HG03039 (cell line): ENCODE measurements at regions not wholly inside any gene's neighbourhood (a gene's known extent, or its start where the extent isn't known, plus 50 kb on each side); places are given as distances from the start of the nearest gene placed in this dataset.

Source experiments
- ATAC-seq: cut with Tn5 transposase; IDR thresholded peaks from one replicate; pipeline ENCODE4 v1.9.1; 2021; ENCODE audit warnings: mild to moderate bottlenecking, moderate library complexity; ENCODE audit not compliant: unreplicated experiment

GRCh38 chr3:25130724-25131520 lies 297.1 kb upstream of the RARB start:
- ATAC-seq, result no peak

- ATAC-seq, result no peak
These were observed 294.5 kb upstream of the RARB start for GRCh38 chr3:25133588-25133987.

- no peak for ATAC-seq
These were observed 290.5 kb upstream of the RARB start for GRCh38 chr3:25137606-25138005.

GRCh38 chr3:25139267-25139666 lies 288.8 kb upstream of the RARB start:
- ATAC-seq, result no peak

- no peak for ATAC-seq
These were observed 285.3 kb upstream of the RARB start for GRCh38 chr3:25142609-25143355.

GRCh38 chr3:25143356-25144025 lies 284.6 kb upstream of the RARB start:
- no peak for ATAC-seq

GRCh38 chr3:25144430-25144829 lies 283.6 kb upstream of the RARB start:
- ATAC-seq, result no peak

GRCh38 chr3:25145176-25145575 lies 282.9 kb upstream of the RARB start:
- no peak for ATAC-seq

GRCh38 chr3:25150199-25150598 lies 277.9 kb upstream of the RARB start:
- ATAC-seq, result no peak

GRCh38 chr3:25151281-25151902 lies 276.7 kb upstream of the RARB start:
- ATAC-seq, result no peak

- no peak for ATAC-seq
These were observed 276.2 kb upstream of the RARB start for GRCh38 chr3:25151903-25152295.

GRCh38 chr3:25153136-25153535 lies 274.9 kb upstream of the RARB start:
- no peak for ATAC-seq

GRCh38 chr3:25153561-25153960 lies 274.5 kb upstream of the RARB start:
- no peak for ATAC-seq

GRCh38 chr3:25155652-25156471 lies 272.2 kb upstream of the RARB start:
- ATAC-seq, result no peak

- no peak for ATAC-seq
These were observed 271.4 kb upstream of the RARB start for GRCh38 chr3:25156626-25157025.

GRCh38 chr3:25165306-25165705 lies 262.8 kb upstream of the RARB start:
- no peak for ATAC-seq

GRCh38 chr3:25166016-25166415 lies 262.0 kb upstream of the RARB start:
- no peak for ATAC-seq

GRCh38 chr3:25169151-25169550 lies 258.9 kb upstream of the RARB start:
- ATAC-seq, result no peak

- no peak for ATAC-seq
These were observed 258.0 kb upstream of the RARB start for GRCh38 chr3:25170021-25170420.

- ATAC-seq, result no peak
These were observed 256.8 kb upstream of the RARB start for GRCh38 chr3:25171118-25171807.
